Activated CD4-positive, alpha-beta T cell treated with anti-CD3 and anti-CD28 coated beads, Interleukin-2, amount 10 ng/mL, durations not matched to agents 24 days and 14 days (primary cell): ENCODE measurements at regions not wholly inside any gene's neighbourhood (a gene's known extent, or its start where the extent isn't known, plus 50 kb on each side); places are given as distances from the start of the nearest gene placed in this dataset.

Experiments used
- DNase-seq: peaks from one replicate; pipeline ENCODE4 v3.0.0; 2022
- H3K27ac Mint-ChIP-seq: one replicate; pipeline ENCODE4 v1.8.0; 2022; ENCODE audit warnings: mild to moderate bottlenecking, mixed read lengths
- H3K27me3 Mint-ChIP-seq: one replicate; pipeline ENCODE4 v1.8.0; 2022; ENCODE audit warnings: mixed read lengths
- H3K36me3 Mint-ChIP-seq: one replicate; pipeline ENCODE4 v1.8.0; 2022; ENCODE audit warnings: low read depth, mild to moderate bottlenecking, mixed read lengths
- H3K4me1 Mint-ChIP-seq: one replicate; pipeline ENCODE4 v1.8.0; 2021; ENCODE audit warnings: mixed read lengths
- H3K4me3 Mint-ChIP-seq: one replicate; pipeline ENCODE4 v1.8.0; 2022; ENCODE audit warnings: mild to moderate bottlenecking, moderate library complexity, mixed read lengths
- H3K9me3 Mint-ChIP-seq: one replicate; pipeline ENCODE4 v1.8.0; 2021; ENCODE audit warnings: mixed read lengths
- intact Hi-C: fragments of 100-400 bp; cut with micrococcal nuclease; formaldehyde crosslinking; loops from one replicate; pipeline ENCODE4 v1.15.1; 2023

DNA sequence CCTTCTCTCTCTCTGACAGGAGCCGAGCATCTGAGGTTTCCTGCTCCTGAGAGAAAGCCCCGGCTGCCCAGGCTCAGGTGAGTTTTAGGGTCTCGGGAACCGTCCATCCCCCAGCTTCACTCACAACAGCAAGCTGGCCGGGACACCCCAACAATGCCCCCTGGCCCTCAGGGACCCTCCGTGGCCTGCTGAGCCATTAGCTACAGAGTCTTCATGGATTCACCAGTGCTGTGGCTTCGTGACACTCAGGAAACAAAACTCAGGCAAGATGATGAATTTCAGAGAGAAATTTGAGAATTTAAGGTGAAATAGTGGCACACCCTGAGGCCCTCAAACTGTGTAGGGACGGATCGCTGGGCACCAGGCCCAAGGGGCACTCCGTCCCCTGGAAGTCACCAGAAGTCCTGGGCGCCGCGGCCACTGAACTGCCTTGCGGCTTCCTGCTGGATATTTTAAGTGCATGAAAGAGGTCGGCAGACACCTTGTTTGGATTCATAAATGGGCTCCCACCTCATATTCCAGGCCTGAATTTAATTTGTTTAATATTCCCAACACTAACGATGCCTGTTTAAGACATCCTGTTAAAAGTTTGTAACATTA, 368.3 kb upstream of the SALL3 start:
- Mint-ChIP-seq H3K36me3 (no peaks in the 10 kb centered on the region), H3K27me3 (no peaks in the 10 kb centered on the region), H3K4me3 (no peak overlapping the region), H3K4me1 (no peaks in the 10 kb centered on the region), H3K27ac (no peak overlapping the region), H3K9me3 (peaks cover 5% of the 10 kb centered on the region)
- no peak for DNase-seq
- intact Hi-C loops: no loop called here

GRCh38 chr18:78611869-78612268, 367.7 kb upstream of the SALL3 start:
- Mint-ChIP-seq H3K4me3 (no peak overlapping the region), H3K4me1 (no peaks in the 10 kb centered on the region), H3K36me3 (no peaks in the 10 kb centered on the region), H3K27me3 (no peaks in the 10 kb centered on the region), H3K27ac (no peak overlapping the region), H3K9me3 (peaks cover 6% of the 10 kb centered on the region)
- no peak for DNase-seq
- intact Hi-C loops: no loop called here

- no peak overlapping the region for H3K4me3 Mint-ChIP-seq
- intact Hi-C loops: no loop called here
Measured at GRCh38 chr18:78612318-78612717, 367.3 kb upstream of the SALL3 start.

DNA sequence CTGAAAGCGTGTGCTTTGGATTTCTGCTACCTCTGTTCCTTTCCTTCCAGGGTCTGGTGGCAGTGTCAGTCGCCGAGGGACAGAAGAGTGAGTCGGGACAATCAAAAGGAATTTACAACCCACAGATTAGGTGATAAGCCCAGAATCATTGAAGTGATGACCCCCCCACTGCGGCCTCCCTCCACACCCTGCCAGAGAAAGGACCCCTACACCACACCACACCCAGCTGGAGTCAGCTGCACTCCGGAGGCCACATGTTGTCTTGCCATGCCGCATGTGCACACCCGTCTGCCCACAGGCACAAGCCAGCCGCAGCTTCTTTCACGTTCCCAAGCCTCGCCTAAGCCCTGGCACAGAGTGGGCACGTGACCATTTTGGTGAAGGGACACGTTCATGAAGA, 366.8 kb upstream of the SALL3 start:
- no peak overlapping the region for H3K4me3 Mint-ChIP-seq
- H3K9me3 Mint-ChIP-seq: peaks cover 7% of the 10 kb centered on the region
- no peaks in the 10 kb centered on the region for H3K27me3 Mint-ChIP-seq
- no peaks in the 10 kb centered on the region for H3K4me1 Mint-ChIP-seq
- H3K27ac Mint-ChIP-seq: no peak overlapping the region
- no peaks in the 10 kb centered on the region for H3K36me3 Mint-ChIP-seq
- intact Hi-C loops: no loop called here
- no peak for DNase-seq

More at GRCh38 chr18:78612318-78612717, 367.3 kb upstream of the SALL3 start:
- H3K27ac Mint-ChIP-seq: no peak overlapping the region
- no peaks in the 10 kb centered on the region for H3K4me1 Mint-ChIP-seq
- H3K36me3 Mint-ChIP-seq: no peaks in the 10 kb centered on the region
- no peak for DNase-seq
- peaks cover 7% of the 10 kb centered on the region for H3K9me3 Mint-ChIP-seq
- H3K27me3 Mint-ChIP-seq: no peaks in the 10 kb centered on the region

GRCh38 chr18:78618726-78619125, 360.9 kb upstream of the SALL3 start:
- DNase-seq: no peak
- no peaks in the 10 kb centered on the region for H3K36me3 Mint-ChIP-seq
- H3K9me3 Mint-ChIP-seq: peaks cover 12% of the 10 kb centered on the region
- H3K4me3 Mint-ChIP-seq: no peak overlapping the region
- no peaks in the 10 kb centered on the region for H3K27me3 Mint-ChIP-seq
- no peaks in the 10 kb centered on the region for H3K4me1 Mint-ChIP-seq
- intact Hi-C loops: no loop called here
- no peak overlapping the region for H3K27ac Mint-ChIP-seq

GRCh38 chr18:78619854-78620253, 359.8 kb upstream of the SALL3 start:
- Mint-ChIP-seq H3K27me3 (no peaks in the 10 kb centered on the region), H3K36me3 (no peaks in the 10 kb centered on the region), H3K9me3 (peaks cover 12% of the 10 kb centered on the region), H3K4me1 (no peaks in the 10 kb centered on the region), H3K4me3 (no peak overlapping the region), H3K27ac (no peak overlapping the region)
- DNase-seq: no peak
- intact Hi-C loops: no loop called here

DNA sequence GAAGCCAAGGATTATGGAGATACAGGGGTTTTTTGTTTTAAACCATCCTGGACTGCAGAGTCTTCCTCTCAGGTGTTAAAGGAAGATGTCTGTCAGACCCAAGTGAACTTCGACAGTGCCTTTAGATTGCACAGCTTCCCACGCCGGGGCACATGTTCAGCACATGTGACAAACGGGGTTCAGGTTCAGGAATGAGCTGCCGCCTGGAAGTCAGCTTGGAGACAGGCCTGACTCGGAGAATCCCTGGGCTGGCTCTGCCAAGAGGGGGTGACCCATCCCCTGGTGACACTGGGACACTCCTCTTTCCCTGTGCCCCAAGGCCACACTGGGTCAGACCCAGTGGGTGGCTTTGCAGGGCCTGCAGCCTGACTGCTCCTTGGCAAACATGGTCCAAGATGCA, 359.3 kb upstream of the SALL3 start:
- no peak for DNase-seq
- intact Hi-C loops: no loop called here
- H3K4me1 Mint-ChIP-seq: no peaks in the 10 kb centered on the region
- H3K36me3 Mint-ChIP-seq: no peaks in the 10 kb centered on the region
- H3K27ac Mint-ChIP-seq: no peak overlapping the region
- no peaks in the 10 kb centered on the region for H3K27me3 Mint-ChIP-seq
- H3K9me3 Mint-ChIP-seq: peaks cover 12% of the 10 kb centered on the region
- no peak overlapping the region for H3K4me3 Mint-ChIP-seq

DNA sequence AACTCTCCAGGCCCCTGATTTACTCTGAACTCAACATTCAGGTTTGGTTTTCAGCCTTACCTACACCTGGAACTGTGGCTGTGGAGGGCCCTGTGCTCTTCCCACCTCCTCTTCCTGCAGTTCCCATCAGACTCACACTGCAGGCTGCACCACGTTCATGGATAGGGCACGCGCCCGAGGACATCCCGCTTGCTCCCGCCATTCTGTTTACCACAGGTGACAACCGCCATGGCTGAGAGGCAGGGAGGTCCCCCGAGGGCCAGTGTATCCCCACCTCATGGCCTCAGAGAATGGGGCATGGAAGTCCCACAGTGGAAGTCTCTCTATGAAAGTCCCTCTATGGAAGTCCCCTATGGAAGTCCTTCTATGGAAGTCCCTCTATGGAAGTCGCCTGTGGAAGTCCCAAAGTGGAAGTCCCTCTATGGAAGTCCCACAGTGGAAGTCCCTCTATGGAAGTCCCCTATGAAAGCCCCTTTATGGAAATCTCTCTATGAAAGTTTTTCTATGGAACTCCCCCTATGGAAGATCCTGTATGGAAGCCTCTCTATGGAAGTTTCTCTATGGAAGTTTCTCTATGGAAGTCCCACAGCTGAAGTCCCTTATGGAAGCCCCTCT, 358.4 kb upstream of the SALL3 start:
- H3K27ac Mint-ChIP-seq: no peak overlapping the region
- peaks cover 12% of the 10 kb centered on the region for H3K9me3 Mint-ChIP-seq
- H3K36me3 Mint-ChIP-seq: no peaks in the 10 kb centered on the region
- no peak for DNase-seq
- intact Hi-C loops: no loop called here
- H3K27me3 Mint-ChIP-seq: no peaks in the 10 kb centered on the region
- H3K4me1 Mint-ChIP-seq: no peaks in the 10 kb centered on the region
- H3K4me3 Mint-ChIP-seq: no peak overlapping the region

DNA sequence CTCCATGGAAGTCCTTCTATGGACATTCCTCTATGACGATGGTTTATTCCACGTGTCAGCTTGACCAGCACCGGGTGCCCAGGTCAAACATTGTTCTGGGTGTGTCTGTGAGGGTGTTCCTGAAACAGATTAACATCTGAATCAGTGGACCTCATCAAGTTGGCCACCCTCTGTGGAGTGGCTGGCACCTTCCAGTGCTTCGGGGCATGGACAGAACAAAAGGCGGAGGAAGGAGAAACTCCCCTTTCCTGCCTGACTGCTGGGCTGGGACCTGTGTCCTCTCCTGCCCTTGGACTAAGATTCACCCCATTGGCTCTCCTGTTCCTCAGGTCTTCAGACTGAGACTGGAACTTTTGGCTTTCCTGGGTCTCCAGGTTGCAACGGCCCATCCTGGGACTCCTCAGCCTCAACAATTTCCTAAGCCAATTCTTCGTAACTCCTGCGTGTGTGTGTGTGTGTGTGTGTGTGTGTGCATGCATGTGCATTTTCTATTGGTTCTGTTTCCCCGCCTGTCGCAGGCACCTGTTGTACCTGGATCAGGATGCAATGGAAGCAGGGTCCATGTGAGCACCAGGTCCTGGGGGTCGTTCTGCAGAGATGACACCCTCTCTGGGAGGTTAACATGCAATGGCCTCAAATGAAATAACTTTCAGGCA, 357.2 kb upstream of the SALL3 start:
- no peak overlapping the region for H3K27ac Mint-ChIP-seq
- no peaks in the 10 kb centered on the region for H3K27me3 Mint-ChIP-seq
- H3K9me3 Mint-ChIP-seq: peaks cover 4% of the 10 kb centered on the region
- H3K4me1 Mint-ChIP-seq: no peaks in the 10 kb centered on the region
- no peak for DNase-seq
- H3K4me3 Mint-ChIP-seq: no peak overlapping the region
- H3K36me3 Mint-ChIP-seq: no peaks in the 10 kb centered on the region
- intact Hi-C loops: no loop called here

GRCh38 chr18:78622907-78623541, 356.6 kb upstream of the SALL3 start:
- no peaks in the 10 kb centered on the region for H3K4me1 Mint-ChIP-seq
- no peak for DNase-seq
- no peak overlapping the region for H3K27ac Mint-ChIP-seq
- intact Hi-C loops: no loop called here
- no peaks in the 10 kb centered on the region for H3K36me3 Mint-ChIP-seq
- no peak overlapping the region for H3K4me3 Mint-ChIP-seq
- peaks cover 4% of the 10 kb centered on the region for H3K9me3 Mint-ChIP-seq
- no peaks in the 10 kb centered on the region for H3K27me3 Mint-ChIP-seq

DNA sequence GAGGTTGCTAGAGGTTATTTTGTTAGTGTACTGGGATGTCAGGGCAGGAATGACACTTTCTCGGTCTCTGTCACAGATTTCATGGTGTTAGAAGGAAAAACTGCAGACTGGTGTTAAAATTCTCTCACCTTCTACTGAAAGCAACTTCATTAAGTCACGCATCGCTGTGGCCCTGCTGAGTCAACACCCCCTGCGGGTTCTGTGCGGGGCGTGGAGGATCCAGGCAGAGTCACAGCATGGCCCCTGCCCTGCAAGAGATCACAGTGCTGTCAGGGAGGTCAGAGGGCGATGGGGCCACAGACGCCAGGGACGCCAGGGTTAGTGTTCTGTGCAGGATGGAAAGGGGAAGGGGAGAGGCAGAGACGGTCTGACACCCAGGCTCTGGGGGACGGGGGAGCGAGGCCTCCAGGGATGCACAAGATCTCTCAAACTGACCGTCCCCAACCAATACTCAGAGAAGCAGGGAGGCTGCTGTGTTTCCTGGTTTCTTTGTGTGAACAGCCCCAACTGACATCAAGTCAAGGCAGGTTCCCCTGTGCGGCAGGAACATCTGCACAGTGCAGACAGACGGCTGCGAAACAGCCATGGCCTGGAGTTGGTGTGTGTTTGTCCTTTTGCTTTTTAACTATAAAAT, 354.9 kb upstream of the SALL3 start:
- Mint-ChIP-seq H3K9me3 (peaks cover 4% of the 10 kb centered on the region), H3K27ac (no peak overlapping the region), H3K4me1 (no peaks in the 10 kb centered on the region), H3K36me3 (no peaks in the 10 kb centered on the region), H3K27me3 (no peaks in the 10 kb centered on the region), H3K4me3 (no peak overlapping the region)
- intact Hi-C loops: no loop called here
- no peak for DNase-seq

GRCh38 chr18:78625847-78626246, 353.8 kb upstream of the SALL3 start:
- Mint-ChIP-seq H3K4me3 (no peak overlapping the region), H3K36me3 (no peaks in the 10 kb centered on the region), H3K4me1 (no peaks in the 10 kb centered on the region), H3K9me3 (peaks cover 4% of the 10 kb centered on the region), H3K27ac (no peak overlapping the region), H3K27me3 (no peaks in the 10 kb centered on the region)
- DNase-seq: no peak
- intact Hi-C loops: no loop called here

DNA sequence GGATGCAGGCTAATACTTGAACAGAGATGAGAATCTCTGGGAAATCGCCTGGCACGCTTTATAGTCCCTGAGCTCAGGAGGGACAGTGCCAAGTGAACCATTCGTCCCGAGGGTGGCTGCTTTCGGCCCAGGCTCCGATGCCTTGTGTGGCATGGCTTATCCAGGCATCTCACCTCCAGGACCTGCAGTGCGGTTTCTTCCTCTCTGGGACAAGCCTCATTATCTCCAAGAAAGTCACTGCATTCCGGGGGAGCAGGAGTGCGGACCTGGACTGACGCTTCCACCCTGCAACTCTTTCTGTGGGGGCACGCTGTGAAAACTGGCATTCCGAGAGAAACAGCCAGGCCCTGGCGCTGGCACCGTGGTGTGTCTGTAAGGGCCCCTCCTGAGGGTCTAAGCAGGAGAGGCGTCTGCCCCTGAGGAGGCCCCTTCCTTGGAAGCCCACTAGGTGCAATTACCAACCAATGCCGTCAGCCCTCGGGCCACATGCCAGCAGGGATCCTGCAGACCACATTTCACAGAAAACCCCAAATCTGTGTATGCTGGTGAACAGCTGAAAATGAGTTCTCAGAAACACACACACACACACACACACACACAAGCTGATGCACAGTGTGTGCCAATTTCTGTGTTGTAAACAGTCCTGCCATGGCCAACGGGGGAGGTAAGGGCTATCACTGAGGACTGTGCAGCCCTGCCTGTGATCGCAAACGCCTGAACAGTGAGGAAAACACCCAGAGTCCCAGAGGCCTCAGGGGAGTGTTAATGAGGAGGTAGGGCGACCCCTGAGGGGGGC, 351.9 kb upstream of the SALL3 start:
- Mint-ChIP-seq H3K36me3 (no peaks in the 10 kb centered on the region), H3K27ac (no peak overlapping the region), H3K9me3 (peaks cover 4% of the 10 kb centered on the region), H3K4me3 (no peak overlapping the region), H3K4me1 (no peaks in the 10 kb centered on the region), H3K27me3 (no peaks in the 10 kb centered on the region)
- DNase-seq: no peak
- intact Hi-C loops: no loop called here
